ENCODE measurements at regions not wholly inside any gene's neighbourhood (a gene's known extent, or its start where the extent isn't known, plus 50 kb on each side); places are given as distances from the start of the nearest gene placed in this dataset.
A peak's percentile ranks its signal among the peaks of the same experiment; 100 is the strongest.

GRCh38 chr5:67287510-67288268 is 91.1 kb upstream of the CD180 start:
- Histone ChIP-seq H3K4me2 (ENCODE audit: low read length, poor library complexity, severe bottlenecking) (no peak overlapping the region), H3K23ac (ENCODE audit: low read length in 2 of 2) (no peak overlapping the region), H3K4me1 (ENCODE audit: control insufficient read depth, insufficient read depth, low read depth, low read length) (no peaks in the 10 kb centered on the region), H3K79me1 (replicated peaks; ENCODE audit: low read length, poor library complexity, severe bottlenecking) (no peaks in the 10 kb centered on the region), H3K18ac (ENCODE audit: low read depth in 1 of 2, low read length in 2 of 2) (no peak overlapping the region), H3K14ac (ENCODE audit: low read length in 2 of 2) (no peak overlapping the region), H3K36me3 (ENCODE audit: control insufficient read depth in 1 of 2, insufficient read depth in 2 of 2, low read depth in 1 of 2, low read length in 2 of 2) (no peaks in the 10 kb centered on the region), H2AFZ (ENCODE audit: low read depth, low read length) (no peak overlapping the region), H3K4ac (ENCODE audit: low read depth in 1 of 2, low read length in 2 of 2) (no peak overlapping the region), H2BK15ac (ENCODE audit: low read depth, poor library complexity, severe bottlenecking) (no peak overlapping the region), H3K9me3 (ENCODE audit: control insufficient read depth, low read length) (no peaks in the 10 kb centered on the region), H3K27me3 (ENCODE audit: control insufficient read depth in 1 of 2, insufficient read depth in 1 of 2, low read length in 2 of 2) (no peaks in the 10 kb centered on the region), H2BK12ac (ENCODE audit: low read length in 2 of 2) (no peak overlapping the region), H2BK120ac (ENCODE audit: low read depth, low read length) (no peak overlapping the region), H2BK5ac (ENCODE audit: low read depth, low read length, poor library complexity, severe bottlenecking) (no peak overlapping the region), H2AK5ac (ENCODE audit: low read length, severe bottlenecking) (no peak overlapping the region), H3K9ac (ENCODE audit: low read length) (no peak overlapping the region), H3K4me3 (ENCODE audit: insufficient read depth in 1 of 2, low read depth in 1 of 2, low read length in 2 of 2) (no peak overlapping the region), H4K8ac (ENCODE audit: low read length) (no peak overlapping the region), H3K27ac (ENCODE audit: low read length, poor library complexity, severe bottlenecking) (no peak overlapping the region), H4K91ac (ENCODE audit: low read length) (no peak overlapping the region)
- 6% methylated on average over 1 of the region's 3 CpGs for WGBS
- peak; percentile 81 for DNase-seq

- no peak overlapping the region for H4K8ac ChIP-seq (ENCODE audit: low read length)
- H4K91ac ChIP-seq (ENCODE audit: low read length) = no peak overlapping the region
- no peaks in the 10 kb centered on the region for H3K4me1 ChIP-seq (ENCODE audit: control insufficient read depth, insufficient read depth, low read depth, low read length)
- H3K4ac ChIP-seq (ENCODE audit: low read depth in 1 of 2, low read length in 2 of 2) = no peak overlapping the region
- 95% methylated on average over 4 of the region's 4 CpGs for WGBS
- no peak overlapping the region for H3K4me3 ChIP-seq (ENCODE audit: insufficient read depth in 1 of 2, low read depth in 1 of 2, low read length in 2 of 2)
- no peak overlapping the region for H2BK120ac ChIP-seq (ENCODE audit: low read depth, low read length)
- no peaks in the 10 kb centered on the region for H3K9me3 ChIP-seq (ENCODE audit: control insufficient read depth, low read length)
- no peaks in the 10 kb centered on the region for H3K79me1 ChIP-seq (replicated peaks; ENCODE audit: low read length, poor library complexity, severe bottlenecking)
- H3K9ac ChIP-seq (ENCODE audit: low read length) = no peak overlapping the region
- H2BK15ac ChIP-seq (ENCODE audit: low read depth, poor library complexity, severe bottlenecking) = no peak overlapping the region
- H3K14ac ChIP-seq (ENCODE audit: low read length in 2 of 2) = no peak overlapping the region
- no peak overlapping the region for H3K27ac ChIP-seq (ENCODE audit: low read length, poor library complexity, severe bottlenecking)
- no peak for DNase-seq
- H2AFZ ChIP-seq (ENCODE audit: low read depth, low read length) = no peak overlapping the region
- H2BK5ac ChIP-seq (ENCODE audit: low read depth, low read length, poor library complexity, severe bottlenecking) = no peak overlapping the region
- peak overlapping the region in 1 of 2 experiments; percentile 37 for H2BK12ac ChIP-seq (ENCODE audit: low read length in 2 of 2)
- no peak overlapping the region for H2AK5ac ChIP-seq (ENCODE audit: low read length, severe bottlenecking)
- peak overlapping the region in 1 of 2 experiments; percentile 67 for H3K18ac ChIP-seq (ENCODE audit: low read depth in 1 of 2, low read length in 2 of 2)
- no peak overlapping the region for H3K4me2 ChIP-seq (ENCODE audit: low read length, poor library complexity, severe bottlenecking)
- no peaks in the 10 kb centered on the region for H3K36me3 ChIP-seq (ENCODE audit: control insufficient read depth in 1 of 2, insufficient read depth in 2 of 2, low read depth in 1 of 2, low read length in 2 of 2)
- H3K23ac ChIP-seq (ENCODE audit: low read length in 2 of 2) = no peak overlapping the region
- H3K27me3 ChIP-seq (ENCODE audit: control insufficient read depth in 1 of 2, insufficient read depth in 1 of 2, low read length in 2 of 2) = no peaks in the 10 kb centered on the region
These were observed 89.4 kb upstream of the CD180 start for GRCh38 chr5:67286006-67286405.

GRCh38 chr5:67283988-67284487 is 87.4 kb upstream of the CD180 start:
- Histone ChIP-seq H3K4me2 (ENCODE audit: low read length, poor library complexity, severe bottlenecking) (no peak overlapping the region), H4K91ac (ENCODE audit: low read length) (no peak overlapping the region), H3K4ac (ENCODE audit: low read depth in 1 of 2, low read length in 2 of 2) (peak overlapping the region; percentile 46 to 61), H2AK5ac (ENCODE audit: low read length, severe bottlenecking) (no peak overlapping the region), H2AFZ (ENCODE audit: low read depth, low read length) (no peak overlapping the region), H3K27ac (ENCODE audit: low read length, poor library complexity, severe bottlenecking) (no peak overlapping the region), H2BK5ac (ENCODE audit: low read depth, low read length, poor library complexity, severe bottlenecking) (no peak overlapping the region), H4K8ac (ENCODE audit: low read length) (no peak overlapping the region), H3K23ac (ENCODE audit: low read length in 2 of 2) (no peak overlapping the region), H3K9me3 (ENCODE audit: control insufficient read depth, low read length) (peaks cover 6% of the 10 kb centered on the region), H2BK15ac (ENCODE audit: low read depth, poor library complexity, severe bottlenecking) (no peak overlapping the region), H3K79me1 (replicated peaks; ENCODE audit: low read length, poor library complexity, severe bottlenecking) (no peaks in the 10 kb centered on the region), H3K36me3 (ENCODE audit: control insufficient read depth in 1 of 2, insufficient read depth in 2 of 2, low read depth in 1 of 2, low read length in 2 of 2) (no peaks in the 10 kb centered on the region), H3K9ac (ENCODE audit: low read length) (no peak overlapping the region), H3K4me3 (ENCODE audit: insufficient read depth in 1 of 2, low read depth in 1 of 2, low read length in 2 of 2) (no peak overlapping the region), H3K14ac (ENCODE audit: low read length in 2 of 2) (no peak overlapping the region), H2BK12ac (ENCODE audit: low read length in 2 of 2) (peak overlapping the region; percentile 2 to 78), H3K27me3 (ENCODE audit: control insufficient read depth in 1 of 2, insufficient read depth in 1 of 2, low read length in 2 of 2) (no peaks in the 10 kb centered on the region), H2BK120ac (ENCODE audit: low read depth, low read length) (no peak overlapping the region), H3K18ac (ENCODE audit: low read depth in 1 of 2, low read length in 2 of 2) (peak overlapping the region; percentile 18 to 19), H3K4me1 (ENCODE audit: control insufficient read depth, insufficient read depth, low read depth, low read length) (no peaks in the 10 kb centered on the region)
- no peak for DNase-seq
- WGBS = 68% methylated on average over 4 of the region's 4 CpGs

GRCh38 chr5:67283275-67283987 is 86.8 kb upstream of the CD180 start:
- H3K9me3 ChIP-seq (ENCODE audit: control insufficient read depth, low read length) = peaks cover 12% of the 10 kb centered on the region
- H2BK15ac ChIP-seq (ENCODE audit: low read depth, poor library complexity, severe bottlenecking) = no peak overlapping the region
- no peak overlapping the region for H3K4me3 ChIP-seq (ENCODE audit: insufficient read depth in 1 of 2, low read depth in 1 of 2, low read length in 2 of 2)
- no peak overlapping the region for H2BK5ac ChIP-seq (ENCODE audit: low read depth, low read length, poor library complexity, severe bottlenecking)
- no peak overlapping the region for H3K9ac ChIP-seq (ENCODE audit: low read length)
- no peak for DNase-seq
- H3K36me3 ChIP-seq (ENCODE audit: control insufficient read depth in 1 of 2, insufficient read depth in 2 of 2, low read depth in 1 of 2, low read length in 2 of 2) = no peaks in the 10 kb centered on the region
- no peak overlapping the region for H2AK5ac ChIP-seq (ENCODE audit: low read length, severe bottlenecking)
- no peaks in the 10 kb centered on the region for H3K27me3 ChIP-seq (ENCODE audit: control insufficient read depth in 1 of 2, insufficient read depth in 1 of 2, low read length in 2 of 2)
- H3K4me1 ChIP-seq (ENCODE audit: control insufficient read depth, insufficient read depth, low read depth, low read length) = no peaks in the 10 kb centered on the region
- H3K14ac ChIP-seq (ENCODE audit: low read length in 2 of 2) = no peak overlapping the region
- peak overlapping the region; percentile 40 to 46 for H3K4ac ChIP-seq (ENCODE audit: low read depth in 1 of 2, low read length in 2 of 2)
- no peak overlapping the region for H4K8ac ChIP-seq (ENCODE audit: low read length)
- H2AFZ ChIP-seq (ENCODE audit: low read depth, low read length) = peak overlapping the region; percentile 31
- H3K4me2 ChIP-seq (ENCODE audit: low read length, poor library complexity, severe bottlenecking) = no peak overlapping the region
- H3K18ac ChIP-seq (ENCODE audit: low read depth in 1 of 2, low read length in 2 of 2) = no peak overlapping the region
- peak overlapping the region; percentile 2 to 78 for H2BK12ac ChIP-seq (ENCODE audit: low read length in 2 of 2)
- no peaks in the 10 kb centered on the region for H3K79me1 ChIP-seq (replicated peaks; ENCODE audit: low read length, poor library complexity, severe bottlenecking)
- no peak overlapping the region for H3K23ac ChIP-seq (ENCODE audit: low read length in 2 of 2)
- H2BK120ac ChIP-seq (ENCODE audit: low read depth, low read length) = no peak overlapping the region
- H3K27ac ChIP-seq (ENCODE audit: low read length, poor library complexity, severe bottlenecking) = no peak overlapping the region
- no peak overlapping the region for H4K91ac ChIP-seq (ENCODE audit: low read length)
- 87% methylated on average over 7 of the region's 7 CpGs for WGBS
